Effector CD8-positive, alpha-beta T cell (primary cell): ENCODE measurements at regions not wholly inside any gene's neighbourhood (a gene's known extent, or its start where the extent isn't known, plus 50 kb on each side); places are given as distances from the start of the nearest gene placed in this dataset.
A peak's percentile ranks its signal among the peaks of the same experiment; 100 is the strongest.
"Not testable (repeated sequence)": the region's sequence is repeated elsewhere in the genome, so short reads cannot be mapped to it uniquely, and the experiment has no call there.

Experiments used
- DNase-seq: peaks from one replicate; lab custom pipeline; 2025; lab: John Stamatoyannopoulos, UW

- no peak for DNase-seq
Measured at GRCh38 chr10:30763918-30764317, 134.4 kb upstream of the LYZL2 start.

- DNase-seq: no peak
Measured at GRCh38 chr10:30762620-30763019, 133.1 kb upstream of the LYZL2 start.

- DNase-seq: no peak
Measured at GRCh38 chr10:30759423-30759822, 129.9 kb upstream of the LYZL2 start.

GRCh38 chr10:30758338-30758737 is 128.8 kb upstream of the LYZL2 start:
- DNase-seq: no peak

GRCh38 chr10:30756896-30757295 is 127.3 kb upstream of the LYZL2 start:
- DNase-seq: no peak

- no peak for DNase-seq
Measured at GRCh38 chr10:30756151-30756550, 126.6 kb upstream of the LYZL2 start.

GRCh38 chr10:30755441-30755953 is 125.9 kb upstream of the LYZL2 start:
- no peak for DNase-seq

- DNase-seq: no peak
Measured at GRCh38 chr10:30752481-30752881, 122.9 kb upstream of the LYZL2 start.

GRCh38 chr10:30751678-30752331 is 122.3 kb upstream of the LYZL2 start:
- peak; percentile 46 for DNase-seq

- no peak for DNase-seq
Measured at GRCh38 chr10:30750971-30751677, 121.6 kb upstream of the LYZL2 start.

GRCh38 chr10:30749385-30749784 is 119.8 kb upstream of the LYZL2 start:
- DNase-seq: no peak

- no peak for DNase-seq
Measured at GRCh38 chr10:30748152-30748973, 118.8 kb upstream of the LYZL2 start.

- DNase-seq: no peak
Measured at GRCh38 chr10:30747633-30748032, 118.1 kb upstream of the LYZL2 start.

- no peak for DNase-seq
Measured at GRCh38 chr10:30745953-30746352, 116.4 kb upstream of the LYZL2 start.

- DNase-seq: no peak
Measured at GRCh38 chr10:30744106-30744505, 114.6 kb upstream of the LYZL2 start.

GRCh38 chr10:30743586-30743985 is 114.0 kb upstream of the LYZL2 start:
- DNase-seq: no peak

GRCh38 chr10:30742471-30742870 is 112.9 kb upstream of the LYZL2 start:
- no peak for DNase-seq

- DNase-seq: not testable (repeated sequence)
Measured at GRCh38 chr10:30740774-30741173, 111.2 kb upstream of the LYZL2 start.

- no peak for DNase-seq
Measured at GRCh38 chr10:30738416-30738815, 108.9 kb upstream of the LYZL2 start.

- no peak for DNase-seq
Measured at GRCh38 chr10:30737931-30738391, 108.4 kb upstream of the LYZL2 start.

- DNase-seq: no peak
Measured at GRCh38 chr10:30736685-30737232, 107.2 kb upstream of the LYZL2 start.

GRCh38 chr10:30734901-30735300 is 105.3 kb upstream of the LYZL2 start:
- no peak for DNase-seq
